ENCODE measurements at regions not wholly inside any gene's neighbourhood (a gene's known extent, or its start where the extent isn't known, plus 50 kb on each side); places are given as distances from the start of the nearest gene placed in this dataset.

GRCh38 chr3:159805411-159805772 is 183.2 kb upstream of the IL12A start:
- H3K27ac ChIP-seq (ENCODE audit: extremely low read depth, low read depth, low read length), result no peak overlapping the region
- ATAC-seq, result no peak
- intact Hi-C loops (cut with micrococcal nuclease), result loop anchor here (1.0 to 2.0 kb wide), 3 partner anchors 485 to 960 kb away; no protein-coding TSS in a partner anchor
- H4K20me1 ChIP-seq (replicated peaks; ENCODE audit: control insufficient read depth, insufficient read depth, low read length), result no peaks in the 10 kb centered on the region
- no peaks in the 10 kb centered on the region for H3K27me3 ChIP-seq (ENCODE audit: control insufficient read depth in 2 of 2, insufficient read depth in 2 of 2, low read length in 2 of 2)
- no peak overlapping the region for H3K4me3 ChIP-seq
- POLR2A ChIA-PET, result interaction anchor here (0.7 kb wide), 1 partner anchor 13 kb away, joined by 3 read pairs; no protein-coding TSS in a partner anchor
- H3K4me1 ChIP-seq (replicated peaks in 1 of 2; ENCODE audit: control insufficient read depth in 2 of 2, insufficient read depth in 2 of 2, low read length in 2 of 2), result no peaks in the 10 kb centered on the region
- in situ Hi-C loops (cut with MboI), result loop anchor here (25.0 kb wide), 1 partner anchor 968 kb away; no protein-coding TSS in a partner anchor
- no peak for FAIRE-seq
- H3K79me2 ChIP-seq (ENCODE audit: control insufficient read depth, insufficient read depth, low read length), result no peaks in the 10 kb centered on the region
- no peak overlapping the region for H3K9ac ChIP-seq (ENCODE audit: insufficient read depth in 1 of 2, low read depth in 2 of 2, low read length in 2 of 2)
- H3K4me2 ChIP-seq (ENCODE audit: insufficient read depth, low read length), result no peak overlapping the region
- H3K36me3 ChIP-seq (ENCODE audit: control insufficient read depth, insufficient read depth, low read length), result no peaks in the 10 kb centered on the region
- no peak for TF ChIP-seq ZNF282 (CRISPR knock-in tag; IDR thresholded peaks at IDR 0.05)
- no peak for TF ChIP-seq POLR2H (tag; IDR thresholded peaks at IDR 0.05; ENCODE audit: low read depth)
- no peak for TF ChIP-seq EZH2 (IDR thresholded peaks at IDR 0.05; ENCODE audit: borderline replicate concordance, low read depth, low read length)
- TF ChIP-seq, protein P1, sequence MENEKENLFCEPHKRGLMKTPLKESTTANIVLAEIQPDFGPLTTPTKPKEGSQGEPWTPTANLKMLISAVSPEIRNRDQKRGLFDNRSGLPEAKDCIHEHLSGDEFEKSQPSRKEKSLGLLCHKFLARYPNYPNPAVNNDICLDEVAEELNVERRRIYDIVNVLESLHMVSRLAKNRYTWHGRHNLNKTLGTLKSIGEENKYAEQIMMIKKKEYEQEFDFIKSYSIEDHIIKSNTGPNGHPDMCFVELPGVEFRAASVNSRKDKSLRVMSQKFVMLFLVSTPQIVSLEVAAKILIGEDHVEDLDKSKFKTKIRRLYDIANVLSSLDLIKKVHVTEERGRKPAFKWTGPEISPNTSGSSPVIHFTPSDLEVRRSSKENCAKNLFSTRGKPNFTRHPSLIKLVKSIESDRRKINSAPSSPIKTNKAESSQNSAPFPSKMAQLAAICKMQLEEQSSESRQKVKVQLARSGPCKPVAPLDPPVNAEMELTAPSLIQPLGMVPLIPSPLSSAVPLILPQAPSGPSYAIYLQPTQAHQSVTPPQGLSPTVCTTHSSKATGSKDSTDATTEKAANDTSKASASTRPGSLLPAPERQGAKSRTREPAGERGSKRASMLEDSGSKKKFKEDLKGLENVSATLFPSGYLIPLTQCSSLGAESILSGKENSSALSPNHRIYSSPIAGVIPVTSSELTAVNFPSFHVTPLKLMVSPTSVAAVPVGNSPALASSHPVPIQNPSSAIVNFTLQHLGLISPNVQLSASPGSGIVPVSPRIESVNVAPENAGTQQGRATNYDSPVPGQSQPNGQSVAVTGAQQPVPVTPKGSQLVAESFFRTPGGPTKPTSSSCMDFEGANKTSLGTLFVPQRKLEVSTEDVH (IDR thresholded peaks at IDR 0.05; ENCODE audit: low read depth, partially characterized antibody), result no peak
- TF ChIP-seq ILF3 (IDR thresholded peaks at IDR 0.05; ENCODE audit: borderline replicate concordance), result no peak
- no peak for TF ChIP-seq ZNF444 (CRISPR knock-in tag; IDR thresholded peaks at IDR 0.05)
- TF ChIP-seq NFATC3 (IDR thresholded peaks at IDR 0.05), result no peak
- TF ChIP-seq RBM25 (IDR thresholded peaks at IDR 0.05; ENCODE audit: low read depth, low read length, severe bottlenecking), result no peak
- TF ChIP-seq MBD1 (CRISPR knock-in tag; IDR thresholded peaks at IDR 0.05), result no peak
- TF ChIP-seq PHF21A (IDR thresholded peaks at IDR 0.05; ENCODE audit: borderline replicate concordance, low read depth), result no peak
- TF ChIP-seq, protein P2, sequence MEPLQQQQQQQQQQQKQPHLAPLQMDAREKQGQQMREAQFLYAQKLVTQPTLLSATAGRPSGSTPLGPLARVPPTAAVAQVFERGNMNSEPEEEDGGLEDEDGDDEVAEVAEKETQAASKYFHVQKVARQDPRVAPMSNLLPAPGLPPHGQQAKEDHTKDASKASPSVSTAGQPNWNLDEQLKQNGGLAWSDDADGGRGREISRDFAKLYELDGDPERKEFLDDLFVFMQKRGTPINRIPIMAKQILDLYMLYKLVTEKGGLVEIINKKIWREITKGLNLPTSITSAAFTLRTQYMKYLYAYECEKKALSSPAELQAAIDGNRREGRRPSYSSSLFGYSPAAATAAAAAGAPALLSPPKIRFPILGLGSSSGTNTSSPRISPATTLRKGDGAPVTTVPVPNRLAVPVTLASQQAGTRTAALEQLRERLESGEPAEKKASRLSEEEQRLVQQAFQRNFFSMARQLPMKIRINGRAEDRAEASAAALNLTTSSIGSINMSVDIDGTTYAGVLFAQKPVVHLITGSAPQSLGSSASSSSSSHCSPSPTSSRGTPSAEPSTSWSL (CRISPR knock-in tag; IDR thresholded peaks at IDR 0.05; ENCODE audit: borderline replicate concordance), result no peak
- no peak for TF ChIP-seq E2F5 (CRISPR knock-in tag; IDR thresholded peaks at IDR 0.05)
- no peak for DNase-seq (ENCODE audit: extremely low read depth in 1 of 4, low spot score in 3 of 4)
- 0% methylated on average over 1 of the region's 1 CpG for WGBS (ENCODE audit: insufficient coverage, low coverage, missing lambda C conversion rate)
- no peaks in the 10 kb centered on the region for H3K9me3 ChIP-seq (replicated peaks; ENCODE audit: control insufficient read depth, insufficient read depth, low read depth, low read length)
- H3K9me1 ChIP-seq (ENCODE audit: control insufficient read depth, insufficient read depth, low read length), result no peaks in the 10 kb centered on the region
- BruUV-seq (replicated peaks), result no TSS peak
- CTCF ChIA-PET (ENCODE audit: low intra/inter-chr PET ratio), result interaction anchor here (1.3 kb wide), 1 partner anchor 542 kb away, joined by 8 read pairs; no protein-coding TSS in a partner anchor
- H2AFZ ChIP-seq (ENCODE audit: low read depth, low read length), result no peak overlapping the region
